ENCODE measurements at regions not wholly inside any gene's neighbourhood (a gene's known extent, or its start where the extent isn't known, plus 50 kb on each side); places are given as distances from the start of the nearest gene placed in this dataset.

DNA sequence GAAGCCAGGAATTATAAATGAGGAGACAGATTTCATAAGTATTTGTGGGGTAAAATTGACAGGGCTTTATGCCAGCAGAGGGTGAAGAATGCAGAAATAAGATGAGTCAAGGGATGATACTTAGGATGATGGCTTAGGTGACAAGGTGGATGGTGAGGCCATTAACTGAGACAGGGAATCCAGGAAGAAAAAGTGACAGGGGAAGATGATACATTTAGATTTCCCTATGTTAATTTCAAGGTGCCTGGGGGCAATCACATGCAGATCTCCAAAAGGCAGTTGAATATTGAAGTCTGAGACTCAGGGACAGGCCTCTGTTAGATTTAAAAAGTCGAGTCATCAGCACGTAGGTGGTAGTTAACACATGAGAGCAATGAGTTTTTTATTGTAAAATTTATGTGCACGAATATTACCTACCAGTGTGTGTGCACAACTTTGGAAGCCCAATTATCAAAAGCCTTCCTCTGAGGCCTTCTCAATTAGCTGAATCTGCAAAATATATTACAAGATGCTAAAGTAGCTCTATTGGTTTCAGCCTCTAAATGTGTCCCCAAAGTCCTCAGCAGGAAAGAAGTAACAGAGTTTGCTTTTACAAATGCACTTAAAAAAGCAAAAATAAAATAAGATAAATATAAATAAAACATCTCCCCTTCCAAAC is 67.9 kb upstream of the CHL1 start:
- TF ChIP-seq, protein P1, sequence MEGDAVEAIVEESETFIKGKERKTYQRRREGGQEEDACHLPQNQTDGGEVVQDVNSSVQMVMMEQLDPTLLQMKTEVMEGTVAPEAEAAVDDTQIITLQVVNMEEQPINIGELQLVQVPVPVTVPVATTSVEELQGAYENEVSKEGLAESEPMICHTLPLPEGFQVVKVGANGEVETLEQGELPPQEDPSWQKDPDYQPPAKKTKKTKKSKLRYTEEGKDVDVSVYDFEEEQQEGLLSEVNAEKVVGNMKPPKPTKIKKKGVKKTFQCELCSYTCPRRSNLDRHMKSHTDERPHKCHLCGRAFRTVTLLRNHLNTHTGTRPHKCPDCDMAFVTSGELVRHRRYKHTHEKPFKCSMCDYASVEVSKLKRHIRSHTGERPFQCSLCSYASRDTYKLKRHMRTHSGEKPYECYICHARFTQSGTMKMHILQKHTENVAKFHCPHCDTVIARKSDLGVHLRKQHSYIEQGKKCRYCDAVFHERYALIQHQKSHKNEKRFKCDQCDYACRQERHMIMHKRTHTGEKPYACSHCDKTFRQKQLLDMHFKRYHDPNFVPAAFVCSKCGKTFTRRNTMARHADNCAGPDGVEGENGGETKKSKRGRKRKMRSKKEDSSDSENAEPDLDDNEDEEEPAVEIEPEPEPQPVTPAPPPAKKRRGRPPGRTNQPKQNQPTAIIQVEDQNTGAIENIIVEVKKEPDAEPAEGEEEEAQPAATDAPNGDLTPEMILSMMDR (IDR thresholded peaks at IDR 0.05; ENCODE audit: borderline replicate concordance, extremely low read depth, low read length, poor library complexity, severe bottlenecking), result no peak
- no peak for TF ChIP-seq EZH2 (IDR thresholded peaks at IDR 0.05; ENCODE audit: borderline replicate concordance, low read depth, low read length, severe bottlenecking)

All from DND-41 (cell line).